K562 (cell line): ENCODE measurements at regions not wholly inside any gene's neighbourhood (a gene's known extent, or its start where the extent isn't known, plus 50 kb on each side); places are given as distances from the start of the nearest gene placed in this dataset.

Experiments used
- ATAC-seq: fragments of 200-7000 bp; cut with Tn5 transposase; 3 replicates; pipeline ENCODE4 v1.9.1; 2020; ENCODE audit warnings: moderate library complexity
- BruUV-seq: library from RNA; stranded (reverse); fragments of 400-500 nt; replicated peaks from 2 replicates; lab custom pipeline; 2021; lab: Mats Ljungman, UMichigan
- CTCF ChIA-PET: fragments of 300-600 bp; formaldehyde crosslinking; extraction: SDS; loops from one replicate; lab custom pipeline; 2021; ENCODE audit warnings: low intra/inter-chr PET ratio; lab: Yijun Ruan, JAX
- POLR2A ChIA-PET: fragments of 300-600, 350-650 bp; sonication (Branson Sonifier 250); formaldehyde crosslinking; extraction: SDS; loops from one replicate; lab custom pipeline; 2021; ENCODE audit warnings: antibody characterized with exemption, inconsistent platforms; lab: Yijun Ruan, JAX
- DNase-seq, 4 experiments: peaks; one replicate each; pipeline versions ENCODE4 v3.0.0 to v3.0.0-alpha.2; 2011 to 2018; ENCODE audit warnings: low spot score in 3 of 4, mixed read lengths in 3 of 4; ENCODE audit errors: extremely low read depth in 1 of 4
- FAIRE-seq: peaks from 2 replicates; lab custom pipeline; 2011; peaks lifted over from hg19 to GRCh38; lab: Jason Lieb, UNC
- H2AFZ ChIP-seq: 2 replicates; pipeline ENCODE4 v1.6.0; 2011; ENCODE audit warnings: low read depth, low read length, control low read depth, inconsistent platforms
- H3K27ac ChIP-seq: fragments of 200-600 bp; 3 replicates; pipeline ENCODE4 v1.8.0; 2011; ENCODE audit warnings: low read depth, mild to moderate bottlenecking, control low read depth, inconsistent platforms, low read length, moderate library complexity, mixed read lengths; ENCODE audit errors: extremely low read depth
- H3K27me3 ChIP-seq, 2 experiments: fragments of 300-600 bp in 1 of 2; 2 replicates in 1 of 2; 3 replicates in 1 of 2; pipeline versions ENCODE4 v1.6.0 to v1.8.0; 2011; ENCODE audit warnings: inconsistent platforms in 2 of 2, low read length in 2 of 2, mild to moderate bottlenecking in 1 of 2, mixed read lengths in 1 of 2, moderate library complexity in 1 of 2; ENCODE audit not compliant: control insufficient read depth in 2 of 2, insufficient read depth in 2 of 2
- H3K36me3 ChIP-seq: fragments of 300-600 bp; 3 replicates; pipeline ENCODE4 v1.8.0; 2011; ENCODE audit warnings: mild to moderate bottlenecking, low read length, inconsistent platforms; ENCODE audit not compliant: control insufficient read depth, insufficient read depth
- H3K4me1 ChIP-seq, 2 experiments: fragments of 200-600 bp in 1 of 2; replicated peaks in 1 of 2; 2 replicates in 1 of 2; 3 replicates in 1 of 2; pipeline versions ENCODE4 v1.5.1 to v1.8.0; 2011; ENCODE audit warnings: inconsistent platforms in 2 of 2, low read length in 2 of 2, mild to moderate bottlenecking in 1 of 2, mixed read lengths in 1 of 2, moderate library complexity in 1 of 2; ENCODE audit not compliant: control insufficient read depth in 2 of 2, insufficient read depth in 2 of 2
- H3K4me2 ChIP-seq: 2 replicates; pipeline ENCODE4 v1.6.1; 2011; ENCODE audit warnings: low read length, control low read depth, inconsistent platforms, mixed read lengths; ENCODE audit not compliant: insufficient read depth
- H3K4me3 ChIP-seq: fragments of 200-600 bp; sonication (generic), shearing (Covaris generic); 2 replicates; pipeline ENCODE4 v1.5.1; 2016; ENCODE audit warnings: control low read depth, inconsistent platforms
- H3K79me2 ChIP-seq: fragments of 200-600 bp; 3 replicates; pipeline ENCODE4 v1.8.0; 2011; ENCODE audit warnings: low read length, inconsistent platforms; ENCODE audit not compliant: control insufficient read depth, insufficient read depth
- H3K9ac ChIP-seq, 2 experiments: 2 replicates each; pipeline versions ENCODE4 v1.6.0 to v1.6.1; 2011; ENCODE audit warnings: low read depth in 2 of 2, low read length in 2 of 2, control low read depth in 1 of 2, inconsistent platforms in 1 of 2, mild to moderate bottlenecking in 1 of 2, mixed read lengths in 1 of 2; ENCODE audit not compliant: insufficient read depth in 1 of 2
- H3K9me1 ChIP-seq: one replicate; pipeline ENCODE4 v1.6.0; 2011; ENCODE audit warnings: inconsistent platforms, mild to moderate bottlenecking, low read length, moderate library complexity; ENCODE audit not compliant: control insufficient read depth, insufficient read depth
- H3K9me3 ChIP-seq: replicated peaks from 2 replicates; pipeline ENCODE4 v1.5.1; 2011; ENCODE audit warnings: low read depth, low read length, inconsistent platforms; ENCODE audit not compliant: control insufficient read depth, insufficient read depth
- H4K20me1 ChIP-seq: replicated peaks from 2 replicates; pipeline ENCODE4 v1.6.1; 2011; ENCODE audit warnings: low read length, inconsistent platforms, mixed read lengths; ENCODE audit not compliant: control insufficient read depth, insufficient read depth
- CAMTA2 ChIP-seq: fragments of 250-450 bp; sonication (Bioruptor Pico); conservative IDR thresholded peaks from 2 replicates; pipeline ENCODE4 v1.5.1; 2022
- DNMT1 ChIP-seq: fragments of 450-650 bp; IDR thresholded peaks from 2 replicates; pipeline ENCODE4 v1.6.1; 2016; ENCODE audit warnings: antibody characterized with exemption, mild to moderate bottlenecking
- EHMT2 ChIP-seq: fragments of 450-650 bp; IDR thresholded peaks from 2 replicates; pipeline ENCODE4 v1.6.1; 2018; ENCODE audit warnings: antibody characterized with exemption
- GTF2F1 ChIP-seq: IDR thresholded peaks from 2 replicates; pipeline ENCODE4 v1.6.1; 2011; ENCODE audit warnings: low read depth, low read length, improper control_type of control experiment
- HNRNPUL1 ChIP-seq: fragments of 200-400 bp; formaldehyde crosslinking; IDR thresholded peaks from 2 replicates; pipeline ENCODE4 v1.6.1; 2017; ENCODE audit warnings: low read length
- NR2C1 ChIP-seq, 2 experiments: fragments of 450-650 bp; IDR thresholded peaks; 2 replicates each; pipeline ENCODE4 v1.6.1; 2017; ENCODE audit warnings: mild to moderate bottlenecking in 2 of 2, antibody characterized with exemption in 1 of 2, inconsistent platforms in 1 of 2, missing compliant biosample characterization in 1 of 2, missing genetic modification characterization in 1 of 2
- PHF21A ChIP-seq: fragments of 450-650 bp; IDR thresholded peaks from 2 replicates; pipeline ENCODE4 v1.6.1; 2017; ENCODE audit warnings: low read depth, borderline replicate concordance
- SRSF9 ChIP-seq: fragments of 200-400 bp; formaldehyde crosslinking; IDR thresholded peaks from 2 replicates; pipeline ENCODE4 v1.6.1; 2017; ENCODE audit warnings: low read depth, low read length, borderline replicate concordance
- ZC3H4 ChIP-seq: sonication (generic); formaldehyde crosslinking; IDR thresholded peaks from 2 replicates; pipeline ENCODE4 v1.9.0; 2021; ENCODE audit warnings: missing genetic modification reagents, borderline replicate concordance
- ZNF280A ChIP-seq: fragments of 450-650 bp; IDR thresholded peaks from 2 replicates; pipeline ENCODE4 v1.6.1; 2018; ENCODE audit warnings: mild to moderate bottlenecking, low read depth; ENCODE audit not compliant: partially characterized antibody
- WGBS: fragments of 100-300 bp; shearing (Covaris generic); methylation state at CpG from one replicate; pipeline ENCODE4 v1.1.6; 2016; ENCODE audit warnings: low coverage, mixed read lengths; ENCODE audit not compliant: insufficient coverage; ENCODE audit errors: missing lambda C conversion rate; 5-methylcytosine and 5-hydroxymethylcytosine counted together
- in situ Hi-C: fragments of 300-500 bp; cut with MboI; formaldehyde crosslinking; loops from 4 replicates; pipeline ENCODE4 v1.15.0; 2018; ENCODE audit warnings: inconsistent platforms, mixed read lengths
- intact Hi-C: fragments of 100-400 bp; cut with micrococcal nuclease; formaldehyde crosslinking; loops from 2 replicates; pipeline ENCODE4 v1.14.2; 2022

DNA sequence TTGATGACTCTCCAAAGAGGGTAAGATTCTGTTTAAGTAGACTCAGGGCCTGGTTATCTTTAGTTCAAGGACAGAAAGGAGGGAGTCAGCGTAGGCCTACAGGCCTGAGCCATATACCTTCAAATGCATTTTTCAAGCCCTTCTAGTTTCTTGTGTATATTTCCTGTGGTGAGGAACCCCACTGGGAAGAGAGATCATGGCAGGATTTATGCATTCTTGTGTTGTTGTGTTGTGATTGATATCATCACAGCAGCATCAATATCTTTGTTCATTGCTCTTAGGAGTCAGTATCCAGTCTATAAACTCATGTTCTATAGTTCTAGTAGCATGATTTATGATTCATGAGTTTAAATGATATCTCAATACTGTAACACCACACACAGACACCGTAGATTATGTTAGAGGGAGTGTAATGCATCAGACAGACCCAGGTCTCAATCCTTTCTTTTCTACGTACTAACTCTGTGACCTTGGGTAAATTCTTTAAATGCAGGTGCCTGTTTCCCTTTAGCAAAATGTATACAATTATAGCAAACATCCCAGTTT, 427.5 kb downstream of the PDCD6IP start:
- in situ Hi-C loops, result no loop called here
- no peak for FAIRE-seq
- no peak overlapping the region for H3K27ac ChIP-seq
- H3K9ac ChIP-seq, result no peak overlapping the region
- CTCF ChIA-PET, result no interaction called here
- no peaks in the 10 kb centered on the region for H3K27me3 ChIP-seq
- ATAC-seq, result no peak
- POLR2A ChIA-PET, result interaction anchor here (3.8 kb wide), 1 partner anchor 13 kb away, joined by 17 read pairs; no protein-coding TSS in a partner anchor
- H3K4me3 ChIP-seq, result no peak overlapping the region
- H4K20me1 ChIP-seq, result no peaks in the 10 kb centered on the region
- TF ChIP-seq PHF21A (no peak), NR2C1 (IDR thresholded peaks at IDR 0.05) (no peak), NR2C1 (tag; IDR thresholded peaks at IDR 0.05) (no peak), CAMTA2 (no peak), EHMT2 (no peak), HNRNPUL1 (no peak), SRSF9 (no peak), ZC3H4 (CRISPR knock-in tag) (no peak), GTF2F1 (no peak), ZNF280A (no peak), DNMT1 (no peak)
- no peaks in the 10 kb centered on the region for H3K9me1 ChIP-seq
- no peaks in the 10 kb centered on the region for H3K9me3 ChIP-seq
- WGBS, result 0% methylated on average over 3 of the region's 3 CpGs
- no TSS peak for BruUV-seq
- no peak for DNase-seq
- H2AFZ ChIP-seq, result no peak overlapping the region
- intact Hi-C loops, result no loop called here
- no peaks in the 10 kb centered on the region for H3K79me2 ChIP-seq
- H3K4me1 ChIP-seq, result no peaks in the 10 kb centered on the region
- H3K4me2 ChIP-seq, result no peak overlapping the region
- no peaks in the 10 kb centered on the region for H3K36me3 ChIP-seq
